HG03175 (cell line): ENCODE measurements at regions not wholly inside any gene's neighbourhood (a gene's known extent, or its start where the extent isn't known, plus 50 kb on each side); places are given as distances from the start of the nearest gene placed in this dataset.

Experiments
- ATAC-seq: cut with Tn5 transposase; IDR thresholded peaks from one replicate; pipeline ENCODE4 v1.9.1; 2021; ENCODE audit warnings: mild to moderate bottlenecking, moderate library complexity; ENCODE audit not compliant: unreplicated experiment

GRCh38 chr21:40976198-40977109 is 129.5 kb upstream of the DSCAM start:
- ATAC-seq, result no peak

GRCh38 chr21:40985370-40985769 is 138.4 kb upstream of the DSCAM start:
- no peak for ATAC-seq

GRCh38 chr21:40990366-40990765 is 143.4 kb upstream of the DSCAM start:
- no peak for ATAC-seq

GRCh38 chr21:40997831-40998230 is 150.9 kb upstream of the DSCAM start:
- no peak for ATAC-seq

- no peak for ATAC-seq
These were observed 153.9 kb upstream of the DSCAM start for GRCh38 chr21:41000838-41001237.

GRCh38 chr21:41006636-41007035 is 159.7 kb upstream of the DSCAM start:
- no peak for ATAC-seq

GRCh38 chr21:41008351-41008750 is 159.6 kb upstream of the BACE2 start:
- no peak for ATAC-seq

- no peak for ATAC-seq
These were observed 159.0 kb upstream of the BACE2 start for GRCh38 chr21:41008974-41009373.

GRCh38 chr21:41009398-41010100 is 158.4 kb upstream of the BACE2 start:
- no peak for ATAC-seq

GRCh38 chr21:41010101-41010435 is 157.9 kb upstream of the BACE2 start:
- no peak for ATAC-seq

- no peak for ATAC-seq
These were observed 156.7 kb upstream of the BACE2 start for GRCh38 chr21:41011098-41011731.

- no peak for ATAC-seq
These were observed 156.0 kb upstream of the BACE2 start for GRCh38 chr21:41011951-41012366.

- ATAC-seq, result no peak
These were observed 155.5 kb upstream of the BACE2 start for GRCh38 chr21:41012425-41012824.

- ATAC-seq, result no peak
These were observed 151.5 kb upstream of the BACE2 start for GRCh38 chr21:41016472-41016871.

GRCh38 chr21:41018431-41018830 is 149.5 kb upstream of the BACE2 start:
- no peak for ATAC-seq

GRCh38 chr21:41023936-41024335 is 144.0 kb upstream of the BACE2 start:
- ATAC-seq, result no peak

GRCh38 chr21:41024341-41024740 is 143.6 kb upstream of the BACE2 start:
- ATAC-seq, result no peak

GRCh38 chr21:41024746-41025254 is 143.2 kb upstream of the BACE2 start:
- no peak for ATAC-seq

GRCh38 chr21:41029571-41029970 is 138.4 kb upstream of the BACE2 start:
- ATAC-seq, result no peak

- ATAC-seq, result no peak
These were observed 136.2 kb upstream of the BACE2 start for GRCh38 chr21:41031701-41032220.

GRCh38 chr21:41032541-41032940 is 135.4 kb upstream of the BACE2 start:
- no peak for ATAC-seq
